ENCODE measurements at regions not wholly inside any gene's neighbourhood (a gene's known extent, or its start where the extent isn't known, plus 50 kb on each side); places are given as distances from the start of the nearest gene placed in this dataset.

DNA sequence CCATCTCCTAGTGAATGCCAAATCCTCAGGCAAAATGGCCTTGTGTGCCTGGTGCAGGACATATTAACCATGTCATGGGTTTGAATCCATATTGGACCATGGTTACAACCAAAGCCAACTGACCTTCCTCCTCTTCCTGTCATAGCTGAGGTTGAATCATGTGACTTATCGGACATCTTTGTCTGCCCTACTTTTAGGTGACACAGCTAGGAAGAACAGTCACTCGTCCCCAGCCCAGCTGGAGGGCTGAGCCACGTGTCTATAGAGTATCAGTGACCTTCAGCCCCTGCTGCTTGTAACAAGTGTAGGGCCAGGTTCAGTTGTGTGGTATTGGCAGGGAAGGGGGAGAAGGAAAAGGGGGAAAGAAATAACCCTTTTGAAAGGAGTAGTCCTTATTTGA lies 225.2 kb downstream of the KTN1 start:
- H3K4me3 ChIP-seq (ENCODE audit: low read depth, low read length): no peak overlapping the region
- TF ChIP-seq CTCF (conservative IDR thresholded peaks at IDR 0.05; ENCODE audit: low read depth, low read length): no peak
- DNase-seq (ENCODE audit: low read depth): no peak

GRCh38 chr14:55807053-55807880 lies 227.3 kb downstream of the KTN1 start:
- no peak overlapping the region for H3K4me3 ChIP-seq (ENCODE audit: low read depth, low read length)
- no peak for DNase-seq (ENCODE audit: low read depth)
- no peak for TF ChIP-seq CTCF (conservative IDR thresholded peaks at IDR 0.05; ENCODE audit: low read depth, low read length)

GRCh38 chr14:55807881-55808379 lies 227.9 kb downstream of the KTN1 start:
- no peak overlapping the region for H3K4me3 ChIP-seq (ENCODE audit: low read depth, low read length)
- TF ChIP-seq CTCF (conservative IDR thresholded peaks at IDR 0.05; ENCODE audit: low read depth, low read length): no peak
- no peak for DNase-seq (ENCODE audit: low read depth)

GRCh38 chr14:55813630-55814029 lies 233.6 kb downstream of the KTN1 start:
- H3K4me3 ChIP-seq (ENCODE audit: low read depth, low read length): no peak overlapping the region
- no peak for TF ChIP-seq CTCF (conservative IDR thresholded peaks at IDR 0.05; ENCODE audit: low read depth, low read length)
- no peak for DNase-seq (ENCODE audit: low read depth)

GRCh38 chr14:55814064-55814463 lies 234.1 kb downstream of the KTN1 start:
- no peak for TF ChIP-seq CTCF (conservative IDR thresholded peaks at IDR 0.05; ENCODE audit: low read depth, low read length)
- DNase-seq (ENCODE audit: low read depth): no peak
- no peak overlapping the region for H3K4me3 ChIP-seq (ENCODE audit: low read depth, low read length)

- no peak for DNase-seq (ENCODE audit: low read depth)
- TF ChIP-seq CTCF (conservative IDR thresholded peaks at IDR 0.05; ENCODE audit: low read depth, low read length): no peak
- no peak overlapping the region for H3K4me3 ChIP-seq (ENCODE audit: low read depth, low read length)
These were observed 234.9 kb downstream of the KTN1 start for GRCh38 chr14:55814873-55815272.

GRCh38 chr14:55816225-55816624 lies 236.2 kb downstream of the KTN1 start:
- no peak overlapping the region for H3K4me3 ChIP-seq (ENCODE audit: low read depth, low read length)
- no peak for TF ChIP-seq CTCF (conservative IDR thresholded peaks at IDR 0.05; ENCODE audit: low read depth, low read length)
- DNase-seq (ENCODE audit: low read depth): no peak

Measured in epithelial cell of proximal tubule (primary cell).